C4-2B (cell line): ENCODE measurements at regions not wholly inside any gene's neighbourhood (a gene's known extent, or its start where the extent isn't known, plus 50 kb on each side); places are given as distances from the start of the nearest gene placed in this dataset.

ENCODE experiments used
- ZFX ChIP-seq: fragments of 450-650 bp; IDR thresholded peaks from 2 replicates; pipeline ENCODE4 v1.6.1; 2017
- TF ChIP-seq, protein P1 (sequence below): fragments of 450-650 bp; conservative IDR thresholded peaks from 2 replicates; pipeline ENCODE4 v1.5.1; 2017; ENCODE audit warnings: mild to moderate bottlenecking

GRCh38 chr2:129727286-129727685 lies 252.2 kb upstream of the RAB6C start:
- TF ChIP-seq, protein P1, sequence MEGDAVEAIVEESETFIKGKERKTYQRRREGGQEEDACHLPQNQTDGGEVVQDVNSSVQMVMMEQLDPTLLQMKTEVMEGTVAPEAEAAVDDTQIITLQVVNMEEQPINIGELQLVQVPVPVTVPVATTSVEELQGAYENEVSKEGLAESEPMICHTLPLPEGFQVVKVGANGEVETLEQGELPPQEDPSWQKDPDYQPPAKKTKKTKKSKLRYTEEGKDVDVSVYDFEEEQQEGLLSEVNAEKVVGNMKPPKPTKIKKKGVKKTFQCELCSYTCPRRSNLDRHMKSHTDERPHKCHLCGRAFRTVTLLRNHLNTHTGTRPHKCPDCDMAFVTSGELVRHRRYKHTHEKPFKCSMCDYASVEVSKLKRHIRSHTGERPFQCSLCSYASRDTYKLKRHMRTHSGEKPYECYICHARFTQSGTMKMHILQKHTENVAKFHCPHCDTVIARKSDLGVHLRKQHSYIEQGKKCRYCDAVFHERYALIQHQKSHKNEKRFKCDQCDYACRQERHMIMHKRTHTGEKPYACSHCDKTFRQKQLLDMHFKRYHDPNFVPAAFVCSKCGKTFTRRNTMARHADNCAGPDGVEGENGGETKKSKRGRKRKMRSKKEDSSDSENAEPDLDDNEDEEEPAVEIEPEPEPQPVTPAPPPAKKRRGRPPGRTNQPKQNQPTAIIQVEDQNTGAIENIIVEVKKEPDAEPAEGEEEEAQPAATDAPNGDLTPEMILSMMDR = no peak
- TF ChIP-seq ZFX = no peak
